ENCODE measurements at regions not wholly inside any gene's neighbourhood (a gene's known extent, or its start where the extent isn't known, plus 50 kb on each side); places are given as distances from the start of the nearest gene placed in this dataset.

DNA sequence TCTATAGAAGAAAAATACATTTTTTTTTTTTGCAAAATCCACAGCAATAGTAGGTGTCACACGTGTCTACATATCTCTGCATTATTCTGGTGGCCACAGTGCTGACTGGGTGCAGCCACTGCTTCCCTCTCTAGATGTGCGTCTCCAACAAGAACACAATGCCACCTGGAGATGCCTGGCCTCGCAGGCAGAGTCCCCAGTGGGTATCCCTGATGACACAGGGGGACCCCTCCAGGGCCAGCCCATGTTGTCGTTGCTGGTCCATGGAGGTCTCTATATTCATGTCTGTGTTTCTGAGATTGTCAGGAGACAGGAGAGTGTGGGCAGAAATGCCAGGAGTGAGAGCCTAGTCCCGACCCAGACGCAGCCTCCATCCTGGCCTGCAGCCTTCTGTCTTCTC lies 345.9 kb upstream of the SHH start:
- TF ChIP-seq, protein P1, sequence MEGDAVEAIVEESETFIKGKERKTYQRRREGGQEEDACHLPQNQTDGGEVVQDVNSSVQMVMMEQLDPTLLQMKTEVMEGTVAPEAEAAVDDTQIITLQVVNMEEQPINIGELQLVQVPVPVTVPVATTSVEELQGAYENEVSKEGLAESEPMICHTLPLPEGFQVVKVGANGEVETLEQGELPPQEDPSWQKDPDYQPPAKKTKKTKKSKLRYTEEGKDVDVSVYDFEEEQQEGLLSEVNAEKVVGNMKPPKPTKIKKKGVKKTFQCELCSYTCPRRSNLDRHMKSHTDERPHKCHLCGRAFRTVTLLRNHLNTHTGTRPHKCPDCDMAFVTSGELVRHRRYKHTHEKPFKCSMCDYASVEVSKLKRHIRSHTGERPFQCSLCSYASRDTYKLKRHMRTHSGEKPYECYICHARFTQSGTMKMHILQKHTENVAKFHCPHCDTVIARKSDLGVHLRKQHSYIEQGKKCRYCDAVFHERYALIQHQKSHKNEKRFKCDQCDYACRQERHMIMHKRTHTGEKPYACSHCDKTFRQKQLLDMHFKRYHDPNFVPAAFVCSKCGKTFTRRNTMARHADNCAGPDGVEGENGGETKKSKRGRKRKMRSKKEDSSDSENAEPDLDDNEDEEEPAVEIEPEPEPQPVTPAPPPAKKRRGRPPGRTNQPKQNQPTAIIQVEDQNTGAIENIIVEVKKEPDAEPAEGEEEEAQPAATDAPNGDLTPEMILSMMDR (IDR thresholded peaks at IDR 0.05; ENCODE audit: extremely low read depth, low read depth, low read length): no peak
- Histone ChIP-seq H3K36me3 (ENCODE audit: insufficient read depth, low read length) (no peaks in the 10 kb centered on the region), H3K27ac (ENCODE audit: low read depth, low read length) (no peak overlapping the region), H3K4me3 (ENCODE audit: insufficient read depth, low read length) (no peak overlapping the region), H3K79me2 (ENCODE audit: insufficient read depth, low read length) (no peaks in the 10 kb centered on the region), H3K4me1 (ENCODE audit: insufficient read depth, low read length) (no peaks in the 10 kb centered on the region), H3K27me3 (ENCODE audit: insufficient read depth, low read length) (no peaks in the 10 kb centered on the region), H3K4me2 (ENCODE audit: insufficient read depth, low read length) (no peak overlapping the region), H2AFZ (ENCODE audit: low read length) (no peak overlapping the region), H3K9me3 (ENCODE audit: low read depth, low read length) (no peaks in the 10 kb centered on the region), H4K20me1 (ENCODE audit: insufficient read depth, low read length) (no peaks in the 10 kb centered on the region)
- DNase-seq (ENCODE audit: insufficient read length, low spot score, missing footprints): no peak

DNA sequence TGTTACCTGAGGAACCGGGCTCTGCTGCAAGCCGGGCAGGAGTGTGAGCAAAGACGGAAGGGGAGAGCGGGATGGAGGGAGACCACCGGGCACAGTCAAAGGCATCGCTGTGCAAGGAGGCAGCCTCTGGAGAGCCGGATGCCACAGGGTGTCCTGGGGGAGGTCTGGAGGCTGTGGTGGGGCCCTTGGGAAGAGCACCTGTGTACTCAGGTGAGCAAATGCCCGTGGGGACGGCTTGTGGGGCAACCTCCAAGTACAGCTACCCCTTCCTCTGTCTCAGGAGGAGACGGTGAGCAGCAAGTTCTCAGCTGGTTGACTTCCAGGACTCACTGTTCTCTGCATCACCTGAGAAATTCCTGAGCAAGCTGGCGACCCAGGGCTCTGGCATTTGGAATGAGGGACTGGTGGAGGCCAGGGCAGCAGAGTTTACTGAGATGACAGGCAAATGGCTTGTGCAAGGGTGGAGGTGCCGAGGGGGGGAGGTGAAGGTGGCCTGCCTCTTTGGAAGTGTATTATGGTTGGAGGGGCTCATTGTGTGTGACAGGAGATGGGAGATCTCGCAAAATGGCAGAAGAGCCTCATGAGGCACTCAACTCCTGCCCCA lies 345.2 kb upstream of the SHH start:
- peak; percentile 72 for DNase-seq (ENCODE audit: insufficient read length, low spot score, missing footprints)
- no peak overlapping the region for H3K27ac ChIP-seq (ENCODE audit: low read depth, low read length)
- no peak overlapping the region for H3K4me3 ChIP-seq (ENCODE audit: insufficient read depth, low read length)
- no peaks in the 10 kb centered on the region for H4K20me1 ChIP-seq (ENCODE audit: insufficient read depth, low read length)
- no peaks in the 10 kb centered on the region for H3K79me2 ChIP-seq (ENCODE audit: insufficient read depth, low read length)
- TF ChIP-seq, protein P1 (IDR thresholded peaks at IDR 0.05; ENCODE audit: extremely low read depth, low read depth, low read length): no peak
- H3K9me3 ChIP-seq (ENCODE audit: low read depth, low read length): no peaks in the 10 kb centered on the region
- no peaks in the 10 kb centered on the region for H3K27me3 ChIP-seq (ENCODE audit: insufficient read depth, low read length)
- no peaks in the 10 kb centered on the region for H3K36me3 ChIP-seq (ENCODE audit: insufficient read depth, low read length)
- H3K4me1 ChIP-seq (ENCODE audit: insufficient read depth, low read length): no peaks in the 10 kb centered on the region
- no peak overlapping the region for H3K4me2 ChIP-seq (ENCODE audit: insufficient read depth, low read length)
- H2AFZ ChIP-seq (ENCODE audit: low read length): no peak overlapping the region

DNA sequence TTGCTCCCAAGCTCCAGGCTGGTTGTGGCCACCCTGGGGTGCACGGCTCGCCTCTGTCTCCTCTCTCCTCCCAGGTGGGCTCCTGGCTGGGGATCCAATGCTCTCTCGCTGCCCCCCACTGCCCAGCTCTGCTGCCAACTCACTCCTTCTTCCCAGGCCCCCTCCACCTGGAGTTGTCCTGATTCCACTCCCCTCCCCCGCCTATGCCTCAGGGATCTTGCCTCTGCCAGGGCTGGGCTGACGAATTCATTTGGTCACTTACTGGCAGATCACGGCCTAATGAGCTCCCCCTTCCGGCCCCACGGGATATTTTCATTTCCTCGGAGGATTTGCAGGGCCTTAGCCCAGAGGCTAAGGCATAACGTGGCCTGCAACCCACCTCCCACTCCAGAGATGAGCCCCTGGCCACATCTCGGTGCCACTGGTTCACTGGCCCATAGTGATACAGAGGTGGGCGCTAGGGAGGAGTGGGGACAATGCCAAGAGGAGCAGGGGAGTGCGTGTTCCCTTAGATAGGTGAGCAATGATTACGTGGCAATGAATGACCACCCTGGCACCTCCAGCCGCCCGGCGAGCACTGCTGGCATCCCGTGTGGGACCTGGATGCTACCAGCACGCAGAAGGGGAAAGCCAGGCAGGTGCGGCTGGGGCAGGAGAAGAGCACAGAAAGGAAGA lies 344.6 kb upstream of the SHH start:
- no peaks in the 10 kb centered on the region for H3K27me3 ChIP-seq (ENCODE audit: insufficient read depth, low read length)
- H3K4me3 ChIP-seq (ENCODE audit: insufficient read depth, low read length): no peak overlapping the region

More for the DNA sequence above, 344.6 kb upstream of the SHH start:
- H3K27ac ChIP-seq (ENCODE audit: low read depth, low read length): no peak overlapping the region
- TF ChIP-seq, protein P1 (IDR thresholded peaks at IDR 0.05; ENCODE audit: extremely low read depth, low read depth, low read length): no peak
- H2AFZ ChIP-seq (ENCODE audit: low read length): no peak overlapping the region
- H3K4me1 ChIP-seq (ENCODE audit: insufficient read depth, low read length): no peaks in the 10 kb centered on the region
- DNase-seq (ENCODE audit: insufficient read length, low spot score, missing footprints): peak; percentile 77
- H3K4me2 ChIP-seq (ENCODE audit: insufficient read depth, low read length): no peak overlapping the region
- no peaks in the 10 kb centered on the region for H3K79me2 ChIP-seq (ENCODE audit: insufficient read depth, low read length)
- no peaks in the 10 kb centered on the region for H3K36me3 ChIP-seq (ENCODE audit: insufficient read depth, low read length)
- H4K20me1 ChIP-seq (ENCODE audit: insufficient read depth, low read length): no peaks in the 10 kb centered on the region
- no peaks in the 10 kb centered on the region for H3K9me3 ChIP-seq (ENCODE audit: low read depth, low read length)

Measured in osteoblast (primary cell).